Tibial artery (tissue), 4 donors: ENCODE measurements at regions not wholly inside any gene's neighbourhood (a gene's known extent, or its start where the extent isn't known, plus 50 kb on each side); places are given as distances from the start of the nearest gene placed in this dataset.

ENCODE experiments used
- DNase-seq, 2 donors: peaks; one replicate each; pipeline ENCODE4 v3.0.0-alpha.2; 2019
- H3K27ac ChIP-seq, 2 donors: fragments of 200-600 bp; sonication (generic) in 1 of 2; 1 replicate in 1 of 2; 2 replicates in 1 of 2; pipeline ENCODE4 v1.5.1; 2018 to 2019; ENCODE audit warnings: mild to moderate bottlenecking in 1 of 2
- H3K27me3 ChIP-seq, 2 donors: fragments of 200-600 bp; sonication (generic) in 1 of 2; one replicate each; pipeline versions ENCODE4 v1.5.1 to v1.6.0; 2016 to 2019
- H3K36me3 ChIP-seq, 3 donors: fragments of 200-600 bp; sonication (generic) in 2 of 3; one replicate each; pipeline ENCODE4 v1.5.1; 2016 to 2019; ENCODE audit warnings: mild to moderate bottlenecking in 2 of 3
- H3K4me1 ChIP-seq, 4 donors: fragments of 200-600 bp; sonication (generic) in 2 of 4; 1 replicate in 3 of 4; 2 replicates in 1 of 4; pipeline ENCODE4 v1.5.1; 2016 to 2019
- H3K4me3 ChIP-seq, 2 donors: fragments of 200-600 bp; sonication (generic) in 1 of 2; 1 replicate in 1 of 2; 2 replicates in 1 of 2; pipeline ENCODE4 v1.5.1; 2018 to 2019; ENCODE audit warnings: mild to moderate bottlenecking in 2 of 2
- H3K9me3 ChIP-seq, 3 donors: fragments of 200-600 bp; sonication (generic) in 1 of 3; one replicate each; pipeline ENCODE4 v1.5.1; 2016 to 2019
- CTCF ChIP-seq, 2 experiments: fragments of 200-600 bp in 1 of 2; fragments of 450-650 bp in 1 of 2; IDR thresholded peaks; one replicate each; pipeline ENCODE4 v1.5.1; 2017 to 2019; ENCODE audit warnings: antibody characterized with exemption in 2 of 2, mild to moderate bottlenecking in 1 of 2, moderate library complexity in 1 of 2
- intact Hi-C: fragments of 100-400 bp; cut with DNase I; formaldehyde crosslinking; loops from one replicate; pipeline ENCODE4 v1.15.0; 2023; ENCODE audit warnings: low total_unique reads

GRCh38 chr17:17398188-17398942 is 78.4 kb upstream of the MED9 start:
- Histone ChIP-seq H3K4me3 (no peak overlapping the region), H3K4me1 (no peaks in the 10 kb centered on the region), H3K9me3 (no peaks in the 10 kb centered on the region), H3K36me3 (no peaks in the 10 kb centered on the region), H3K27me3 (peaks cover 0 to 20% of the 10 kb centered on the region in 2 donors), H3K27ac (no peak overlapping the region)
- TF ChIP-seq CTCF (IDR thresholded peaks at IDR 0.05): no peak
- DNase-seq: peak in 1 of 2 donors; percentile 76
- intact Hi-C loops: no loop called here

GRCh38 chr17:17398943-17399926 is 77.6 kb upstream of the MED9 start:
- Histone ChIP-seq H3K27me3 (peaks cover 0 to 29% of the 10 kb centered on the region in 2 donors), H3K9me3 (no peaks in the 10 kb centered on the region), H3K4me3 (no peak overlapping the region), H3K36me3 (no peaks in the 10 kb centered on the region), H3K27ac (no peak overlapping the region), H3K4me1 (no peaks in the 10 kb centered on the region)
- intact Hi-C loops: no loop called here
- no peak for TF ChIP-seq CTCF (IDR thresholded peaks at IDR 0.05)
- no peak for DNase-seq

- no peak for DNase-seq
- Histone ChIP-seq H3K4me1 (no peaks in the 10 kb centered on the region), H3K36me3 (no peaks in the 10 kb centered on the region), H3K27ac (no peak overlapping the region), H3K9me3 (no peaks in the 10 kb centered on the region), H3K27me3 (peaks cover 0 to 34% of the 10 kb centered on the region in 2 donors), H3K4me3 (no peak overlapping the region)
- intact Hi-C loops: no loop called here
- TF ChIP-seq CTCF (IDR thresholded peaks at IDR 0.05): no peak
Measured at GRCh38 chr17:17400070-17400469, 76.7 kb upstream of the MED9 start.

- Histone ChIP-seq H3K4me3 (no peak overlapping the region), H3K4me1 (no peaks in the 10 kb centered on the region), H3K27me3 (peaks cover 0 to 39% of the 10 kb centered on the region in 2 donors), H3K27ac (no peak overlapping the region), H3K36me3 (no peaks in the 10 kb centered on the region), H3K9me3 (no peaks in the 10 kb centered on the region)
- intact Hi-C loops: no loop called here
- TF ChIP-seq CTCF (IDR thresholded peaks at IDR 0.05): no peak
- DNase-seq: no peak
Measured at GRCh38 chr17:17400566-17401184, 76.1 kb upstream of the MED9 start.

GRCh38 chr17:17401271-17401781 is 75.5 kb upstream of the MED9 start:
- no peaks in the 10 kb centered on the region for H3K36me3 ChIP-seq
- intact Hi-C loops: no loop called here
- H3K4me3 ChIP-seq: no peak overlapping the region
- peaks cover 0 to 43% of the 10 kb centered on the region in 2 donors for H3K27me3 ChIP-seq
- DNase-seq: no peak
- no peak overlapping the region for H3K27ac ChIP-seq
- H3K4me1 ChIP-seq: no peaks in the 10 kb centered on the region
- no peak for TF ChIP-seq CTCF (IDR thresholded peaks at IDR 0.05)
- no peaks in the 10 kb centered on the region for H3K9me3 ChIP-seq
